Uterus (tissue), 2 donors: ENCODE measurements at regions not wholly inside any gene's neighbourhood (a gene's known extent, or its start where the extent isn't known, plus 50 kb on each side); places are given as distances from the start of the nearest gene placed in this dataset.

Source experiments
- CTCF ChIP-seq, 4 experiments: fragments of 200-600 bp in 2 of 4; fragments of 450-650 bp in 2 of 4; sonication (generic) in 2 of 4; IDR thresholded peaks; one replicate each; pipeline ENCODE4 v1.5.1; 2016 to 2019; ENCODE audit warnings: antibody characterized with exemption in 4 of 4, mild to moderate bottlenecking in 2 of 4, moderate library complexity in 1 of 4
- POLR2A ChIP-seq, 2 donors: fragments of 450-650 bp; IDR thresholded peaks; one replicate each; pipeline ENCODE4 v1.6.1; 2016; ENCODE audit warnings: antibody characterized with exemption in 2 of 2, mild to moderate bottlenecking in 1 of 2, moderate library complexity in 1 of 2

- TF ChIP-seq CTCF (IDR thresholded peaks at IDR 0.05) = no peak
- no peak for TF ChIP-seq POLR2A (IDR thresholded peaks at IDR 0.05)
Observed at GRCh38 chr7:94848531-94848930, 58.9 kb upstream of the PPP1R9A start.
